A172 (cell line): ENCODE measurements at regions not wholly inside any gene's neighbourhood (a gene's known extent, or its start where the extent isn't known, plus 50 kb on each side); places are given as distances from the start of the nearest gene placed in this dataset.
A peak's percentile ranks its signal among the peaks of the same experiment; 100 is the strongest.
"Not testable (repeated sequence)": the region's sequence is repeated elsewhere in the genome, so short reads cannot be mapped to it uniquely, and the experiment has no call there.

Source experiments
- DNase-seq: peaks from one replicate; pipeline ENCODE4 v3.0.0-alpha.2; 2015; ENCODE audit warnings: low spot score

DNA sequence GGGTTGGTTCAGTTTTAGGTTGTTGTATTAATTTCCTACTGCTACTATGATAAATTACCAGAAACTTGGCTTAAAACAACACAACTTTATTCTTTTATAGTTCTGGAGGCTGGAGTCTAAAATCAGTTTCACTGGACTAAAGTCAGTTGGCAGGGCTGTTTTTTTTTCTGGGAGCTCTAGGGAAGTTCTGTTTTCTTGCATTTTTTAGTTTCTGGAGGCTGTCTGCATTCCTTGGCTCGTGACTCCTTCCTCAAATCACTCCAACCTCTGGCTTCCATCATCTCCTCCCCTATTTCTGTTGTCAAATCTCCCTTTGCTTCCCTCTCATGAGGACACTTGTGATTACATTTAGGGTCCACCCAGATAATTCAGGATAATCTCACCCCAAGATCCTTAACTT, 51.3 kb upstream of the SUB1 start:
- no peak for DNase-seq

DNA sequence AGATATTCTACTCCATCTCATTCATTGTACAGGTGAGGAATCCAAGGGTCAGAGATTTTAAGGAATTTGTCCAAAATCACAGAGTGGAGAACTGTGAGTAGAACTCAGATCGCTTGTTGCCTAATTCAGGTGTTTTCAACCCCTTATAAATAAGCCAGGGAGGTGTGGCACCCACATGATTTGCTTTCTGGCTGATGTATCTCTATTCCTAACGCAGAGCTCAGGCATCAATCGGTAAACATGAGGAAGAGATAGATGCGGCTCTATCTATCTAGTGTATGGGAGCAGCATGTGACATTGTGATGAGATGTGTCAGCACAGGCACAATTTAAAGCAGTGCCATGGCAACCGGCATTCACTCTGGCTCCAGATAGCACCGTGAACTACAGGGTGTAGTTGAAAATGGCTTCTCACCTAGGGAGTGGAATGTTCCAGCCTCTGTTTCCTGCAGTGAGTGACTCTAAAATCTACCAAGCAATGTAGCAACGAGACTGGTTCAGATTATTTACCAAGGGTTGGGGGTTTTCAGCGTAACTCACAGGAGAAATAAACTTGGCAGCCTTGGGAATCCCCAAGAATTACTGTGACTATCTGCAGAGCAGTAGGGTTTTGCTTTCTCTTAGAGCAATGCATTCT, 53.4 kb upstream of the SUB1 start:
- DNase-seq = peak; percentile 80

DNA sequence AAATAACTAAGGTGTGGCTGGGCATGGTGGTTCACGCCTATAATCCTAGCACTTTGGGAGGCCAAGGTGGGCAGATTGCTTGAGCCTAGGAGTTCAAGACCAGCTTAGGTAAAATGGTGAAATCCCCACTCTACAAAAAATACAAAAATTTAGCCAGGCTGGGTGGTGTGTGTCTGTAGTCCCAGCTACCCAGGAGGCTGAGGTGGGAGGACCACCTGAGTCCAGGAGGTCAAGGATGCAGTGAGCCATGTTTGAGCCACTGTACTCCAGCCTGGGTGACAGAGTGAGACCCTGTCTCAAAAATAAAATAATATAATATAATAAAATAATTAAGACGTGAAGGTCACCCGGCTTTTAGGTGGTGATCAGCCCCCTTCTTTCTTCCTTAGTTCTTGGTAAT, 58.0 kb upstream of the SUB1 start:
- not testable (repeated sequence) for DNase-seq

DNA sequence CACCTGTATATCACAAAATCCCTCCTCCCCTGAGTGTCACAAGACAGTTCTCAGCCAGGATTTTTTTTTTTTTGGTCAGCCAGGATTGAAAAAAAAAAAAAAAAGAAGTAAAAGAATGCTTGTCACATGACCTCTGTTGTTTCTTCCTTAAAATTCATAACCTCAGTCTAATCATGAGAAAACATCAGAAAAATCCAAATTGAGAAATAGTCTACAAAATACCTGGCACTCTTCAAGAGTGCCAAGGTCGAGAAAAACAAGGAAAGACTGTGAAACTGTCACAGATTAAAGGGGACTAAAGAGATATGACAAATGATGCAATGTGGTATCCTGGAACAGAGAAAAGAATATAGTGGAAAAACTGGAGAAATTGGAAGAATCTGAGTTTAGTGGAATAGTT, 58.5 kb upstream of the SUB1 start:
- no peak for DNase-seq

DNA sequence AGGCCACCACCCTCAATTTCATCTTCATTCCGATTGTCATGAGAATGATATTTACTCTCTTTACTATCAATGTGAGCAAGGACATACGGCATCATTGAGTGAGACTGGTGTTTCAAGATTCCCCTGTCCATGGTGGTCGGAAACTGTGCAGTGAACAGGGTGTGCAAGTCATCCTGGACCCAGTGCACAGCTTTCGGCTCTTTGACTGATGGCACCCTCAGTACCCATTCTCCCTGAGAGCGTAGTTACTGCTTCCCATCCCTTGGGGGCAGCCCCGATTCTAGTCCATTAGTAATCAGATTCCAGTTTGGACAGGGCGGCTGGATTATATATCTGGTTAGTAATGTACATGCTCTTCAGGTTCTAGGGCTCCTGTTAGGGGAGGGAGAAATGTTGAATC, 61.7 kb upstream of the SUB1 start:
- DNase-seq = no peak

DNA sequence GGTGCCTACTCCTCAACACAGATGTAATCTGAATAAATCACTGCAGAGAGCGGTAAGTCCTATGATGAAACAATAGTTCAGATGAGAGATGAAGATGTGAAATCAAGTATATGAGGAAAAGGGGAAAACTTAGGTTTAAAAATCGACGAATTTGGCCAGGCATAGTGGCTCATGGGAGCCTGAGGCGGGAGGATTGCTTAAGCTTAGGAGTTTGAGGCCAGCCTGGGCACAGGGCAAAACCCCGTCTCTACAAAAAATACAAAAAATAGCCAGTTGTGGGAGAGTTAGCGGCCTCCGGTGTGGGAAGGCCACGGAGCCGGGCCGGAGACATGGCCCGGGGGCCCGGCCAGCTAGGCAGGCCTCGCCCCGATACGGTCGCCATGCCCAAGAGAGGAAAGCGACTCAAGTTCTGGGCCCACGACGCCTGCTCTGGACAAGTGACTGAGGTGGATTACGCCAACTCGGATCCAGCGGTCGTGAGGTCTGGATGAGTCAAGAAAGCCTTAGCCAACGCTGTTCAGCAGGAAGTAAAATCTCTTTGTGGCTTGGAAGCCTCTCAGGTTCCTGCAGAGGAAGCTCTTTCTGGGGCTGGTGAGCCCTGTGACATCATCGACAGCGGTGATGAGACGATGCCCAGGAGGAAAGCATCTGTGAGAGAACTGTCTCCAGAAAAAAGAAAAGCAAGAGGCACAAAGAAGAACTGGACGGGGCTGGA, 62.8 kb upstream of the SUB1 start:
- DNase-seq = peak; percentile 96

DNA sequence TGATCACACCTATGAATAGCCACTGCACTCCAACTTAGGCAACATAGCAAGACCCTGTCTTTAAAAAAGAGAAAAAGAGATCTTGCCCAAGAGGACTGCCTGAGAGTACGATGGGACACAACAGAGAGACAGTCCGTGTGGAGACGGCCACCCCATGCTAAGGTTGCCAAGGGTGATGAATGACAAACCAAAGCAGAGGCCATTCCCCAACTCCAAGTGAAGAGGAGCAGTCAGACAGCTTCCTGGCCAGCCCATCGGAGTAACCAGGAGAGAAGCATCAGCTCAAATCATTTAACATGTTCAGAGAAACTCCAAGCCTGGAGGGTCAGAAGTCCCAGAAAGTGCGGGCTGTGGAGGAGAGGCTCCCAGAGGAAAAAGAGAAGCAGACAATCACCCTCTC, 63.9 kb upstream of the SUB1 start:
- DNase-seq = no peak

DNA sequence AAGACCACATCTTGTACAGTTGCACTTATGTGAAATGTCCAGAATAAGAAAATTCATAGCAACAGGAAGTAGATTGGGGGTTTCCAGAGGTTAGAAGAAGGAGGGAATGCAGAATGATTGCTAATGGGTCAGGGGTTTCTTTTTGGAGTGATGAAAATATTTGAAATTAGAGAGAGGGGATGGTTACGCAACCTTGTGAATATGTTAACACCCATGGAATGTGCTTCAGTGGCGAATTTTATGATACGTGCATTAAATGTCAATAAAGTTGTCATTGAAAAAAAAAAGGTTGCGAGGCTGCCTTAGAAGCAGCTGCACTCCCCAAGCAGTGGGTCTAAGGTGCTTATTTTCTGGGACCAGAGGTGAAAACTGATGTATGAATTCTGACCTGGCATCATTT, 64.4 kb upstream of the SUB1 start:
- DNase-seq = no peak

DNA sequence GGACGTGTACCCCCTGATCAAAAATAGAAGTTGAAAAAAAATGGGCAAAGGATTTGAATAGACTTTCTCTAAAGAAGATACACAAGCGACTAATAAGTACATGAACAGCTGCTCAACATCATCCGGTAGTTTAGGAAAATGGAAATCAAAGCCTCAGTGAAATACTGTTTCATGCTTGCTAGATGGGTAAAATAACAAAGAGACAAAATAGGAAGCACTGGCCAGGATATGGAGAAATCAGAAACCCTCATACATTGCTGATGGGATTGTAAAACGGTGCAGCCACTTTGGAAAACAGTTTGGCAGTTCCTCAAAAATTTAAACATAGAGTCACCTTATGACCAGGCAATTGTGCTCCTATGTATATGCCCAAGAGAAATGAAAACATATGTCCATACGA, 65.0 kb upstream of the SUB1 start:
- no peak for DNase-seq

DNA sequence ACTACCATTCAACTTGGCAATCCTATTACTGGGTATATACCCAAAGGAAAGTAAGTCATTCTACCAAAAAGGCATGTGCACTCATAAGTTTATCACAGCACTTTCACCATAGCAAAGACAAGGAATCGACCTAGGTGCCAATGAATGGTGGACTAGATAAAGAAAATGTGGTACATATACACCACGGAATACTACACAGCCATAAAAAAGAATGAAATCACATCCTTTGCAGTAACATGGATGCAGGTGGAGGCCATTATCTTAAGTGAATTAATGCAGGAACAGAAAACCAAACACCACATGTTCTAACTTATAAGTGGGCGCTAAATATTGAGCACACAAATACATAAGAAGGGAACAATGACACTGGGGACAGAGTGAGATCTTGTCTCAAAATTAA, 65.8 kb upstream of the SUB1 start:
- DNase-seq = no peak

DNA sequence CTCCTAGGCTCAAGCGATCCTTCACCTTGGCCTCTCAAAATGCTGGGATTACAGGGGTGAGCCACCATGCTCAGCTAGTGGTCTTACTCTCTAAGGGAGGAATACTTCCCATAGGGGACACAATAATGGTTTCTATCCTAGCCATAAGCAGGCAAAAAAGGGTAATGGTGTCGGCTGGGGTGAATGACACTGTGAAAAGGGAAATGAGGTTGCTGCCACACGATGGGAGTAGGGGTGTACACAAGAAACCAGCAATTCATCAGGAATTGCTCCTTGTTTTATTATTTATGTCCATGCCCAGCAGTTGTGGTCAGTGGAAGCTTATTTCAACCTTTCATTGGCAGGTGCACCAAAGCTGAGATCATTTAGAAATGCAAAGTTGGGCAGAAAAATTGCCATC, 70.3 kb upstream of the ZFR start:
- no peak for DNase-seq

DNA sequence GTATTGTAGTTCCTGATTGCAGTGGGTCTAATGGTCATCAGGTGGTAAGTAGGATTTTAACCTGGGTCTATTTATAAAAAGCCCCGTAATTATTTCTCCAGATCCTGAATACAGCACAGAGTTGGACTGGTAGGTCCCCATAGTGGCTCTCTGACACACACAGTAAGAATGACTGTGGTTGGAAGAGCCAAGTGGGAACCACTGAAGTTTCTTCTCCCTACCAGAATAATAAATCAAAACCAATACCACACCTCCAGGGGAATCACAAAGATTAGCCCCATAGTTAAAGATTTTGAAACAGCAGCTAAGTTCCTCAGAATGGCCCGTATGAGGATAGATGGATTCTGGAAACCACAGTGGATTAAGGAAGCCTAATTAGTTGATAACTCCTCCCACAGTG, 68.4 kb upstream of the ZFR start:
- DNase-seq = no peak

DNA sequence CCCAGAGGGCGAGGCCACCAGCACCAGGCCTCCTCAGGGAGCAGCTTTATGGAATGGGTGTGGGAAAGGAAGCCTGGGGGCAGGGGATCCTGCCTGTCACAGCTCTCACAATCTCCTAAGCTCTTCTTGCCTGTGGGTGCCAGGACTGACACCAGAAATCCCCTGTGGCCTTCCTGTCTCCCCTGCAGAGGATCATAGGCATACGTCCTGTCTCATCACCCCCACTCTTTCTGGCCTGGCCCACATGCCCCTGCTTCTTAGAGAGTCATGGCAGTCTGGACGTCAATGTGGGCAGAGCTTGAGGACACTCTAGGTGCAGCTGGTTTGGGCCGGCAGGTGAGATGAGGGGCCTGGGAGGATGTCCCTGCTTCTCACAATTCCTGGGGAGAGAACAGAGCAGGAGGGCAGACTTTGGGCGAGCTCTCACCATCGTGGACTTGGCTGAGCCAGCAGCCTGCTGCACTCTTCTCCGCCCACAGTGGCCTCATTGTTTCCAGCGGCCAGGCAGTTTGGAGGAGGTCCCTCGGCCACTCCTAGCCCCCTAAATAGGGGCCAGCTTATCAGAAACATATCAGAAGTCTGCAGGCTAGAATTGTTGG, 67.3 kb upstream of the ZFR start:
- no peak for DNase-seq

DNA sequence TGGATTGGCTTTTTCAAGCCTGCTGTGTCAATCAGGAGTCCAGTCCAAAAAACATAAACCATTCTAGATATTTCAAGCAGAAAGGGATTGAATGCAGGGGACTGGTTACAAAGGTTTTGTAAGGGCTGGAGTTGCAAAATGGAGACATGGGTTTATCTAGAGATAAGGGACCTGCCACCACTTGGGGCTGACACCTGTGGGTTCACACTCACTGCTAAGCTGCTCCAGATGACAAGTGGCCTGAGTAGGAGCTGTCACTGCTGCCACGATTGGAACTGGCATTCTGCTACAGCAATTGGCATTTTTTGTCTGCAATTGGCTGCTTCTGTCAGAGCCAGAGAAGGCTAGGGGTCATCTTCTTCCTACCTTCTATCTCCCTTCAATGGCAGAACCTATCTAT, 66.3 kb upstream of the ZFR start:
- DNase-seq = no peak

DNA sequence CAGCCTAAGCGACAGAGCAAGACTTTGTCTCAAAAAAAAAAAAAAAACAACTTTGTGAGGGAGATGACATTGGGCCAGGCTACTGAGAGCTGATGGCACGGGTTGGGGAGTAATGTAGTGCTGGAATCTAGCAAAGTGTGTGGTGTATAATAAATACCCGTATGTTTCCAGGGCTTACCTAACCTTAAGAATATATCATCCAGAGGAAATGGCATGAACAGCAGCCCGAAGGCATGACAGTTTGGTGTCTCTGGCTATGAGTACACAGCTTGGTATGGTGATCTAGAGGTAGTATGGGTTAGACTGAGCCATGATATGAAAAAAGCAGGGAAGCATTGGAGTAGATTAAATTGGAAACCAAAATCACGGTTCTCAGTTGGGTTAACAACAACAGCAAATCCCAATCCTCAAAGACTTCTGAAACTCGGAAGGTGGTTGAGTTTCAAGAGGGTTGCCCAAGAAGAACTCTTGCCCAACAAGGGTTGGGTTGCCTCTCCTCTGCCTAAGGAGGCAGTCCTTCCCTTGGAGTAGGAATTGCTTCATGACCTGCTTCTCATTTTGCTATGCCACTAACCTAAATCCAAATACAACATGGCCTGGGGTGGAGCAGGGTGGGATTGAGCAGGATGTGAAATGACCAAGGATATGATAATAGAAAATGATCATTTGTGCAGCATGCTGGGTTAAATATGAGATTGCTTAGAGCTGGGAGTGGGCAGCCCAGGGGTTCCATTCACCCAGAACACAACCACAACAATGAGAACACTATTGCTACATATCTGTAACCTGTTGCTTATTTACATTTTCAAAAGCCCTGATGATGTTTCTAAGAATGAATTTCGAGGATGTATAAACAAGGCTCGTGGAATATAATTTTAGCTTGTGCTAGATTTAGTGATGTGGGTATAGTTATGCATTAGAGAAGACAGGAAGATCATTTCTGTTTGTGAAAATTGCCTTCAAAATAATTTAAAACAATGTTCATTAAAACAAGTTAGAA, 64.6 kb upstream of the ZFR start:
- DNase-seq = no peak

DNA sequence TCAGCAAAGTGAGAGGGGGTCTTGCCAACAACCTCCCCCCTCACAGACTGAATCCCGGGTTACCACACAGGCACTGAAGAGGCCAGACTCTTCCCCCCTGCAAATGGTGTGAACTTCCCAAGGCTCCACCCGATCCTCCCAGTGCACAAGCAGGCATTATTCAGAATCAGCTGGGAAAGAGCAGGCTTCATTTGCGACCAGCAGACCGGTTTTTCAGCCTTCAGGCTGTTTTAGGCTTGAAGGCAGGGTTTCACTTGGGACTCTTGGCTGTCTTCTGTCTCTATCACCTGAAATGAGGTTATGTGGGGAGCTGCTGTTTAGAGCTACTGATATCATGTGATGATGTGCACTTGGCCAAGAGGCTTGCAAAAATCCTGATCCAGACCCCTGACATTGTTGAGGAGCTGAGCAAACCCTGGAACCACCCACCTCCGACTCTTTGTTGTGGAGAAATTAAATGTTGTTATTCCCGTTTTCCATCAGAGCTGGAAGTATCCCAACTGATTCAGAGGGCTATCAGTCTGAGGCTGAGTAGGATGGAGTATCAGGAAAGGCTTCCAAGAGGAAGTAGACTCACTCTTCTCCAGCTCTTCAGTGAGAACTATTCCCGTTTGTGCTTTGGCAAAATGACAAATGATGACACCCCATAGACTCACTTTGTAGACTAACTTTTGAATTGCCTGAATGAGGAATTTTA, 63.3 kb upstream of the ZFR start:
- peak; percentile 93 for DNase-seq

DNA sequence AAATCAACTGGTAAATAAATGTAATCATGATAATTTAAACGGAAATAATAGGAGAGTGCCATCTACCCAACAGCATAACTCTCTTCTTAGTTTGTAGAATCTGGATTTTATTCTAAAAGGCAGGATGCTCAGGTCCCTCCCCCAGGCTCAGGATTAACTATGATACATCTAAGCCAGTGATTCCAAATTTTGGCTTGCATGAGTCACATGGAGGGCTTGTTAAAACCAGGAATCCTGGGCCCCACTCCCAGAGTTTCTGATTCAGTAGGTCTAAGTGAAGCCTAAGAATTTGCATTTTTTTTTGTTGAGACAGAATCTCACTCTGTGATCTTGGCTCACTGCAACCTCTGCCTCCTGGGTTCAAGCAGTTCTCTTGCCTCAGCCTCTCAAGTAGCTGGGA, 62.3 kb upstream of the ZFR start:
- peak; percentile 78 for DNase-seq

DNA sequence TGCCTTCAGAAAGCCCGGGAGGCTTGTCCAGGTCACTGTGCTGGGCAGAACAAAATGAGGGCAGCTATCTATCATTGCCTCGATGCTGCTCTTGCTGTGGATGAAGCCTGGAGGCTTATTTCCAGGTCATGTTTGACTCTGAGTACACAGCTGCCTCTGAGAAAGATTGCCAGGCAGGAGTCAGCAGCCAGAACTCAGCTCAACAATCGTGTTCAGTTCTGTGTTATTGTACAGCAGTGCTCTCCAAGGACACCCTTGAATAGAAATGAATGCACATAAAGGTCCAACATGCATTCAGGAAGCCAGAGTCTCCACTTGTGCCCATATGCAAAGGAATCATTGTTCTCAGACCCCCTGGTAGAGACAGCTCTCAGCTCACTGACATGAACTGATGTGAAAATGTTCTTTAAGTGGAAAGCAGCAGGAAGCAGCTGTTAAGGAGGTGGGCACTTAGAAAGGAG, 61.7 kb upstream of the ZFR start:
- no peak for DNase-seq

DNA sequence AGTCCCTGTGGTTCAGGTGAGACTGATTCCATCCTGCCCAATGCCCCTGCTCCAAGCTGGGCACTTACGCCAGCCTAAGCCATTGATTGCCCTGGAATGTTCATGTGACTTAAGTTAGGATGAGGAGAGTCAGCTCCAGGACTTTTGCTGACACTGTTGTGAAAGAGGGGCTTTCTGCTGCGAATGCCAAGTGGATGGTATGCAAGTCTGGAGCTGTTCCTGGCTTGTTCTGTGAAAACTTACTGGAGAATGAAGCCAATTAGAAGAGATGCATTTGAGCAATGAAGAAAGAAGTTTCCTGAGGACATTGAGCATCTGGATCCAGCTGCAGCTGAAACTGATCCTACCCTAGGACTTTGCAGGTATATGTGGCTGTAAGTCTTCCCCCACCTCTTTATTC, 61.2 kb upstream of the ZFR start:
- DNase-seq = no peak

DNA sequence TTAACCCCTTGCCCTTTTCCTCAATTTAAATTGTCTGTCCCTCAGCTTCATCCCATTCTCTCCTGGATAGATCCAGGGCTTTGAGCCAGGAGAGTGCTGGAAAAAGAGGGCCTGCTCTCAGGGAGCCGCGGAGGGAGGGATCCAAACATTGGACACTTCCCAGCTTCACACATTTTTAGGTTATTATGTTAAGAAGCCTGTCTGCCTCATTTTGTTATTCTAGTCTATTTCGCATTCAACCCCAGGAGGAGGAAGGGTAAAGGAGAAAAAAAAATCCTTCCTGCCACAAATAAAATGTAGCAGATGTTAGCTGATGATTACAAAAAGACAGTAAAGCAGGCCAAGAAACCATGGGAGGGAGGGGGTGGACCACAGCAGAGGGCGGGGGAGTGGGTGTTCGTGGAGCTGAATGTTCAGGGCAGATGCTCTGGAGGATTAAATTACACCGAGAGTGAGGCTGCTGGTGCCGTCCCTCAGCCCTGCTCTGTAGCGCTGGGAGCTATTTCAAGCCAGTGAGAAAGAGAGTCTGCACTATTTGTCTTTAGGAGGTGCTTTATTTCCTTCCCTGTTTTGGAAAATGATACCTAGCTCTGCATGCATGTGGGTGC, 60.6 kb upstream of the ZFR start:
- peak; percentile 38 for DNase-seq

DNA sequence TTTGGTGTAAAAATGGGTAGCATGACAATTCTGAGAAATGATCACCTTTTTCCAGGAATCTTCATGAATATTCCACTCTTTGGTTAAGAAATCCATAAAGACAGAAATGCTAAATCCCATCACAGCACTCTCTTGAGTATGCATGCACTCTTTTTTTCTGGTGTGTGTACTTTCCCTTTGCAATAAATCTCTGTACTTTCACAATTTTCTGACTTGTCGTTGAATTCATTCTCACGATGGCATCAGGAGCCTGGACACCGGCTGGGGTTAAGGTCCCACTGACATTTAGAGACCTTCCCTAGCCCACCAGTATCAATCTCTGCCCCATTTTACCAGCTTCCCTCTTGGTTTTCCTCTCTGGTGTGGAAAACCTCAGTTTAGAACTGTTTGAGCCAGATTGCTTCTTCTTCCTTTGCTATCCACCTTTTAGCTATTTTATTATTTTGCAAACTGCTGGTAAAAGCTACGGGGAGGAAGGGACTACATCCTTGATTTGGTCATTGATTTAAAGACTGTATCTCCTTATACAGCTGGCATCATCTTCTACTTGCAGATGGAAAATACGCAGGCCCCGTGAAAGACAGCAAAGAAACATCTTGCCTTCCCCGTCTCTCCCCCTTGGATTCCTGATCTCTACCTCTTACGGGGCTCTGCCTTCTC, 59.9 kb upstream of the ZFR start:
- no peak for DNase-seq
